WTC11 (cell line): ENCODE measurements at regions not wholly inside any gene's neighbourhood (a gene's known extent, or its start where the extent isn't known, plus 50 kb on each side); places are given as distances from the start of the nearest gene placed in this dataset.

ENCODE experiments used
- ATAC-seq: fragments of 200-7000 bp; cut with Tn5 transposase; 2 replicates; pipeline ENCODE4 v1.10.0; 2021; ENCODE audit warnings: mild to moderate bottlenecking, moderate library complexity
- CTCF ChIA-PET: fragments of 300-600 bp; sonication (Branson Sonifier 250); formaldehyde crosslinking; loops from one replicate; lab custom pipeline; 2021; ENCODE audit warnings: antibody characterized with exemption; lab: Charles Lee
- POLR2A ChIA-PET: fragments of 350-600 bp; sonication (Branson Sonifier 250); formaldehyde crosslinking; loops from one replicate; lab custom pipeline; 2021; ENCODE audit warnings: antibody characterized with exemption; lab: Charles Lee
- DNase-seq: peaks from one replicate; pipeline ENCODE4 v3.0.0; 2021; ENCODE audit warnings: low spot score
- H3K27ac Mint-ChIP-seq: 2 replicates; pipeline ENCODE4 v1.8.0; 2021; ENCODE audit warnings: mixed read lengths
- H3K27me3 Mint-ChIP-seq: 2 replicates; pipeline ENCODE4 v1.8.0; 2021; ENCODE audit warnings: low read depth, mild to moderate bottlenecking, moderate library complexity, mixed read lengths
- H3K36me3 Mint-ChIP-seq: 2 replicates; pipeline ENCODE4 v1.8.0; 2021; ENCODE audit warnings: mixed read lengths
- H3K4me1 Mint-ChIP-seq: 2 replicates; pipeline ENCODE4 v1.8.0; 2022; ENCODE audit warnings: mixed read lengths
- H3K4me3 Mint-ChIP-seq: 2 replicates; pipeline ENCODE4 v1.8.0; 2021; ENCODE audit warnings: mild to moderate bottlenecking, moderate library complexity, mixed read lengths
- H3K9me3 Mint-ChIP-seq: 2 replicates; pipeline ENCODE4 v1.8.0; 2021; ENCODE audit warnings: mixed read lengths
- E2F4 ChIP-seq: sonication (generic); formaldehyde crosslinking; IDR thresholded peaks from 2 replicates; pipeline ENCODE4 v1.8.1; 2022; ENCODE audit warnings: low read depth, mild to moderate bottlenecking, moderate library complexity, missing genetic modification reagents, borderline replicate concordance
- FOXJ3 ChIP-seq: sonication (generic); formaldehyde crosslinking; IDR thresholded peaks from 2 replicates; pipeline ENCODE4 v1.9.0; 2021; ENCODE audit warnings: missing genetic modification reagents, mild to moderate bottlenecking, borderline replicate concordance
- FOXK1 ChIP-seq: sonication (generic); formaldehyde crosslinking; IDR thresholded peaks from 2 replicates; pipeline ENCODE4 v1.8.0; 2022; ENCODE audit warnings: mild to moderate bottlenecking, moderate library complexity, missing genetic modification reagents
- GRHL2 ChIP-seq: fragments of 250-450 bp; sonication (Bioruptor Pico); IDR thresholded peaks from 2 replicates; pipeline ENCODE4 v1.8.0; 2022; ENCODE audit warnings: mild to moderate bottlenecking, moderate library complexity; ENCODE audit not compliant: insufficient replicate concordance, severe bottlenecking
- IRF1 ChIP-seq: sonication (generic); formaldehyde crosslinking; IDR thresholded peaks from 2 replicates; pipeline ENCODE4 v1.8.0; 2023; ENCODE audit warnings: missing genetic modification reagents
- JAZF1 ChIP-seq: fragments of 250-450 bp; sonication (Bioruptor Pico); IDR thresholded peaks from 2 replicates; pipeline ENCODE4 v1.9.0; 2021; ENCODE audit warnings: moderate library complexity, mild to moderate bottlenecking, inconsistent platforms
- KAT7 ChIP-seq: sonication (generic); formaldehyde crosslinking; IDR thresholded peaks from 2 replicates; pipeline ENCODE4 v1.8.1; 2023; ENCODE audit warnings: missing genetic modification reagents, mild to moderate bottlenecking, borderline replicate concordance
- MYBL2 ChIP-seq: sonication (generic); formaldehyde crosslinking; IDR thresholded peaks from 2 replicates; pipeline ENCODE4 v1.8.1; 2023; ENCODE audit warnings: mild to moderate bottlenecking, moderate library complexity, missing genetic modification reagents
- PRRX2 ChIP-seq: fragments of 250-450 bp; sonication (Bioruptor Pico); IDR thresholded peaks from 2 replicates; pipeline ENCODE4 v1.8.0; 2021; ENCODE audit warnings: mild to moderate bottlenecking
- RELA ChIP-seq: sonication (generic); formaldehyde crosslinking; IDR thresholded peaks from 2 replicates; pipeline ENCODE4 v1.8.1; 2022; ENCODE audit warnings: missing genetic modification reagents, mild to moderate bottlenecking, borderline replicate concordance
- SMAD3 ChIP-seq: sonication (generic); formaldehyde crosslinking; IDR thresholded peaks from 2 replicates; pipeline ENCODE4 v1.8.0; 2022; ENCODE audit warnings: missing genetic modification reagents, mild to moderate bottlenecking, borderline replicate concordance
- SOX15 ChIP-seq: fragments of 250-450 bp; sonication (Bioruptor Pico); IDR thresholded peaks from 2 replicates; pipeline ENCODE4 v1.9.0; 2021; ENCODE audit warnings: mild to moderate bottlenecking
- TCF7 ChIP-seq: sonication (generic); formaldehyde crosslinking; IDR thresholded peaks from 2 replicates; pipeline ENCODE4 v1.8.0; 2022; ENCODE audit warnings: mild to moderate bottlenecking, low read depth, missing genetic modification reagents, moderate library complexity
- TEAD4 ChIP-seq: sonication (generic); formaldehyde crosslinking; IDR thresholded peaks from 2 replicates; pipeline ENCODE4 v1.8.0; 2022; ENCODE audit warnings: mild to moderate bottlenecking, missing genetic modification reagents
- TP53 ChIP-seq: sonication (generic); formaldehyde crosslinking; IDR thresholded peaks from 2 replicates; pipeline ENCODE4 v1.8.1; 2023; ENCODE audit warnings: mild to moderate bottlenecking, missing genetic modification reagents
- ZMAT4 ChIP-seq: fragments of 250-450 bp; sonication (Bioruptor Pico); IDR thresholded peaks from 2 replicates; pipeline ENCODE4 v1.9.0; 2021; ENCODE audit warnings: mild to moderate bottlenecking
- ZNF121 ChIP-seq: sonication (generic); formaldehyde crosslinking; IDR thresholded peaks from 2 replicates; pipeline ENCODE4 v1.8.0; 2023; ENCODE audit warnings: missing genetic modification reagents
- ZNF232 ChIP-seq: sonication (generic); formaldehyde crosslinking; IDR thresholded peaks from 2 replicates; pipeline ENCODE4 v1.8.0; 2022; ENCODE audit warnings: mild to moderate bottlenecking, missing genetic modification reagents
- TF ChIP-seq, protein P1 (sequence below): sonication (generic); formaldehyde crosslinking; IDR thresholded peaks from 2 replicates; pipeline ENCODE4 v1.8.1; 2022; ENCODE audit warnings: mild to moderate bottlenecking, missing genetic modification reagents, moderate library complexity, borderline replicate concordance
- TF ChIP-seq, protein P2 (sequence below): fragments of 200-600 bp; IDR thresholded peaks from 2 replicates; pipeline ENCODE4 v1.8.0; 2022; ENCODE audit warnings: antibody characterized with exemption
- TF ChIP-seq, protein P3 (sequence below): sonication (generic); formaldehyde crosslinking; IDR thresholded peaks from 2 replicates; pipeline ENCODE4 v1.8.1; 2023; ENCODE audit warnings: mild to moderate bottlenecking, missing genetic modification reagents

GRCh38 chr5:15386122-15386521 is 113.9 kb upstream of the FBXL7 start (continued):
- no peak for TF ChIP-seq ZMAT4 (CRISPR knock-in tag)

DNA sequence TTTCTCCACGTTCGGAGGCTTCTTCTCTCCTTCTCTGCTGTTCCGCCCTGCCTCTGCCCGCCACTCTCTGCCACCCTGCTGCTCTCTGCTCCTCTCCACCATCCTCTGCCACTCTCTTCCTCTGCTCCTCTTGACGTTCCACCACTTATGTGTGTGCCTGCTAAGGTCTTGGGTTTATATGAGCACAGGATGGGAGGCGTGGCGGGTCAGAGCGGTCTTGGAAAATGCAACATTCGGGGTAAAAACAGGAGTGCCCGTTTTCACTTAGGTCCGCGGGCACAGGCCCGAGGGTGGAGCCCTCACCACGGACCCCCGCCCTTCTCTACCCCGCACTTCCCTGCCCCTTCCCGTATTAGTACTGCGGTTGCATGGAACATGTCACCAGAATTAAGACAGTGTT is 114.4 kb upstream of the FBXL7 start:
- peaks cover 6% of the 10 kb centered on the region for H3K4me1 Mint-ChIP-seq
- CTCF ChIA-PET = interaction anchor here (1.4 kb wide), 1 partner anchor 280 kb away, joined by 4 read pairs; no protein-coding TSS in a partner anchor

GRCh38 chr5:15385037-15385436 is 114.9 kb upstream of the FBXL7 start:
- CTCF ChIA-PET = interaction anchor here (0.5 to 1.4 kb wide), 2 partner anchors 154 to 279 kb away, joined by 4 to 5 read pairs; no protein-coding TSS in a partner anchor
- H3K9me3 Mint-ChIP-seq = peaks cover 8% of the 10 kb centered on the region; the same call in 1 of the 2 replicates
- no peak overlapping the region for H3K4me3 Mint-ChIP-seq
- TF ChIP-seq ZNF232 (CRISPR knock-in tag) (no peak), SMAD3 (CRISPR knock-in tag) (no peak), RELA (no peak), SOX15 (CRISPR knock-in tag) (no peak), ZNF121 (CRISPR knock-in tag) (no peak), JAZF1 (CRISPR knock-in tag) (no peak), TCF7 (no peak), TP53 (CRISPR knock-in tag) (no peak), FOXJ3 (CRISPR knock-in tag) (no peak), FOXK1 (CRISPR knock-in tag) (no peak), GRHL2 (CRISPR knock-in tag) (no peak)
- TF ChIP-seq, protein P1, sequence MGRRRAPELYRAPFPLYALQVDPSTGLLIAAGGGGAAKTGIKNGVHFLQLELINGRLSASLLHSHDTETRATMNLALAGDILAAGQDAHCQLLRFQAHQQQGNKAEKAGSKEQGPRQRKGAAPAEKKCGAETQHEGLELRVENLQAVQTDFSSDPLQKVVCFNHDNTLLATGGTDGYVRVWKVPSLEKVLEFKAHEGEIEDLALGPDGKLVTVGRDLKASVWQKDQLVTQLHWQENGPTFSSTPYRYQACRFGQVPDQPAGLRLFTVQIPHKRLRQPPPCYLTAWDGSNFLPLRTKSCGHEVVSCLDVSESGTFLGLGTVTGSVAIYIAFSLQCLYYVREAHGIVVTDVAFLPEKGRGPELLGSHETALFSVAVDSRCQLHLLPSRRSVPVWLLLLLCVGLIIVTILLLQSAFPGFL = no peak
- TF ChIP-seq, all 79 proteins: peak for 0
- ATAC-seq (peak; percentile 36; the same call in 1 of the 2 replicates), DNase-seq (no peak)
- H3K4me1 Mint-ChIP-seq = peaks cover 6% of the 10 kb centered on the region
- peaks cover 4% of the 10 kb centered on the region for H3K27me3 Mint-ChIP-seq
- POLR2A ChIA-PET = no interaction called here
- H3K27ac Mint-ChIP-seq = no peak overlapping the region
- H3K36me3 Mint-ChIP-seq = no peaks in the 10 kb centered on the region

More for the DNA sequence above, 114.4 kb upstream of the FBXL7 start:
- POLR2A ChIA-PET = no interaction called here
- no peak for TF ChIP-seq PRRX2 (CRISPR knock-in tag)
- no peak for TF ChIP-seq IRF1 (CRISPR knock-in tag)
- TF ChIP-seq E2F4 (CRISPR knock-in tag) = no peak
- TF ChIP-seq KAT7 (CRISPR knock-in tag) = no peak
- TF ChIP-seq, protein P2, sequence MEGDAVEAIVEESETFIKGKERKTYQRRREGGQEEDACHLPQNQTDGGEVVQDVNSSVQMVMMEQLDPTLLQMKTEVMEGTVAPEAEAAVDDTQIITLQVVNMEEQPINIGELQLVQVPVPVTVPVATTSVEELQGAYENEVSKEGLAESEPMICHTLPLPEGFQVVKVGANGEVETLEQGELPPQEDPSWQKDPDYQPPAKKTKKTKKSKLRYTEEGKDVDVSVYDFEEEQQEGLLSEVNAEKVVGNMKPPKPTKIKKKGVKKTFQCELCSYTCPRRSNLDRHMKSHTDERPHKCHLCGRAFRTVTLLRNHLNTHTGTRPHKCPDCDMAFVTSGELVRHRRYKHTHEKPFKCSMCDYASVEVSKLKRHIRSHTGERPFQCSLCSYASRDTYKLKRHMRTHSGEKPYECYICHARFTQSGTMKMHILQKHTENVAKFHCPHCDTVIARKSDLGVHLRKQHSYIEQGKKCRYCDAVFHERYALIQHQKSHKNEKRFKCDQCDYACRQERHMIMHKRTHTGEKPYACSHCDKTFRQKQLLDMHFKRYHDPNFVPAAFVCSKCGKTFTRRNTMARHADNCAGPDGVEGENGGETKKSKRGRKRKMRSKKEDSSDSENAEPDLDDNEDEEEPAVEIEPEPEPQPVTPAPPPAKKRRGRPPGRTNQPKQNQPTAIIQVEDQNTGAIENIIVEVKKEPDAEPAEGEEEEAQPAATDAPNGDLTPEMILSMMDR = no peak
- no peak for TF ChIP-seq ZMAT4 (CRISPR knock-in tag)
- TF ChIP-seq TEAD4 (CRISPR knock-in tag) = no peak
- TF ChIP-seq, protein P3, sequence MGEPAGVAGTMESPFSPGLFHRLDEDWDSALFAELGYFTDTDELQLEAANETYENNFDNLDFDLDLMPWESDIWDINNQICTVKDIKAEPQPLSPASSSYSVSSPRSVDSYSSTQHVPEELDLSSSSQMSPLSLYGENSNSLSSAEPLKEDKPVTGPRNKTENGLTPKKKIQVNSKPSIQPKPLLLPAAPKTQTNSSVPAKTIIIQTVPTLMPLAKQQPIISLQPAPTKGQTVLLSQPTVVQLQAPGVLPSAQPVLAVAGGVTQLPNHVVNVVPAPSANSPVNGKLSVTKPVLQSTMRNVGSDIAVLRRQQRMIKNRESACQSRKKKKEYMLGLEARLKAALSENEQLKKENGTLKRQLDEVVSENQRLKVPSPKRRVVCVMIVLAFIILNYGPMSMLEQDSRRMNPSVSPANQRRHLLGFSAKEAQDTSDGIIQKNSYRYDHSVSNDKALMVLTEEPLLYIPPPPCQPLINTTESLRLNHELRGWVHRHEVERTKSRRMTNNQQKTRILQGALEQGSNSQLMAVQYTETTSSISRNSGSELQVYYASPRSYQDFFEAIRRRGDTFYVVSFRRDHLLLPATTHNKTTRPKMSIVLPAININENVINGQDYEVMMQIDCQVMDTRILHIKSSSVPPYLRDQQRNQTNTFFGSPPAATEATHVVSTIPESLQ = no peak
- no peak for TF ChIP-seq MYBL2 (CRISPR knock-in tag)
- Mint-ChIP-seq H3K9me3 (peaks cover 8% of the 10 kb centered on the region; the same call in 1 of the 2 replicates), H3K36me3 (no peaks in the 10 kb centered on the region), H3K27ac (no peak overlapping the region), H3K4me3 (no peak overlapping the region), H3K27me3 (peaks cover 4% of the 10 kb centered on the region)
- ATAC-seq = no peak
- DNase-seq = no peak
